SU-DHL-6 (cell line): ENCODE measurements at regions not wholly inside any gene's neighbourhood (a gene's known extent, or its start where the extent isn't known, plus 50 kb on each side); places are given as distances from the start of the nearest gene placed in this dataset.

Source experiments
- EZH2phosphoT487 ChIP-seq: fragments of 200-600 bp; sonication (generic), shearing (Covaris generic); conservative IDR thresholded peaks from 2 replicates; pipeline ENCODE4 v1.6.1; 2018; ENCODE audit warnings: mild to moderate bottlenecking, antibody characterized with exemption, low read length, moderate library complexity, mixed read lengths
- TF ChIP-seq, protein P1 (sequence below): fragments of 200-600 bp; sonication (generic); IDR thresholded peaks from one replicate; pipeline ENCODE4 v1.5.1; 2017; ENCODE audit warnings: antibody characterized with exemption, mild to moderate bottlenecking, low read length, moderate library complexity; ENCODE audit not compliant: insufficient read depth, poor library complexity, severe bottlenecking

GRCh38 chr6:122308074-122308473 lies 91.4 kb upstream of the HSF2 start:
- TF ChIP-seq, protein P1, sequence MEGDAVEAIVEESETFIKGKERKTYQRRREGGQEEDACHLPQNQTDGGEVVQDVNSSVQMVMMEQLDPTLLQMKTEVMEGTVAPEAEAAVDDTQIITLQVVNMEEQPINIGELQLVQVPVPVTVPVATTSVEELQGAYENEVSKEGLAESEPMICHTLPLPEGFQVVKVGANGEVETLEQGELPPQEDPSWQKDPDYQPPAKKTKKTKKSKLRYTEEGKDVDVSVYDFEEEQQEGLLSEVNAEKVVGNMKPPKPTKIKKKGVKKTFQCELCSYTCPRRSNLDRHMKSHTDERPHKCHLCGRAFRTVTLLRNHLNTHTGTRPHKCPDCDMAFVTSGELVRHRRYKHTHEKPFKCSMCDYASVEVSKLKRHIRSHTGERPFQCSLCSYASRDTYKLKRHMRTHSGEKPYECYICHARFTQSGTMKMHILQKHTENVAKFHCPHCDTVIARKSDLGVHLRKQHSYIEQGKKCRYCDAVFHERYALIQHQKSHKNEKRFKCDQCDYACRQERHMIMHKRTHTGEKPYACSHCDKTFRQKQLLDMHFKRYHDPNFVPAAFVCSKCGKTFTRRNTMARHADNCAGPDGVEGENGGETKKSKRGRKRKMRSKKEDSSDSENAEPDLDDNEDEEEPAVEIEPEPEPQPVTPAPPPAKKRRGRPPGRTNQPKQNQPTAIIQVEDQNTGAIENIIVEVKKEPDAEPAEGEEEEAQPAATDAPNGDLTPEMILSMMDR: no peak
- no peak for TF ChIP-seq EZH2phosphoT487
